ENCODE measurements at regions not wholly inside any gene's neighbourhood (a gene's known extent, or its start where the extent isn't known, plus 50 kb on each side); places are given as distances from the start of the nearest gene placed in this dataset.

GRCh38 chr1:222325506-222325905 lies 222.4 kb downstream of the HHIPL2 start:
- Mint-ChIP-seq H3K4me1 (ENCODE audit: low read depth) (peaks cover 6% of the 10 kb centered on the region), H3K9me3 (no peaks in the 10 kb centered on the region), H3K27ac (no peak overlapping the region), H3K27me3 (no peaks in the 10 kb centered on the region), H3K36me3 (ENCODE audit: low read depth) (no peaks in the 10 kb centered on the region), H3K4me3 (no peak overlapping the region)
- no peak for DNase-seq

GRCh38 chr1:222314839-222315238 lies 233.1 kb downstream of the HHIPL2 start:
- Mint-ChIP-seq H3K9me3 (no peaks in the 10 kb centered on the region), H3K4me1 (ENCODE audit: low read depth) (peaks cover 7% of the 10 kb centered on the region), H3K4me3 (no peak overlapping the region), H3K27me3 (no peaks in the 10 kb centered on the region), H3K36me3 (ENCODE audit: low read depth) (no peaks in the 10 kb centered on the region), H3K27ac (no peak overlapping the region)
- DNase-seq, result no peak

- no peak overlapping the region for H3K27ac Mint-ChIP-seq
- no peaks in the 10 kb centered on the region for H3K9me3 Mint-ChIP-seq
- no peaks in the 10 kb centered on the region for H3K36me3 Mint-ChIP-seq (ENCODE audit: low read depth)
- peaks cover 15% of the 10 kb centered on the region for H3K4me1 Mint-ChIP-seq (ENCODE audit: low read depth)
- no peak for DNase-seq
- H3K27me3 Mint-ChIP-seq, result no peaks in the 10 kb centered on the region
- H3K4me3 Mint-ChIP-seq, result no peak overlapping the region
Observed at GRCh38 chr1:222310836-222311235, 237.1 kb downstream of the HHIPL2 start.

GRCh38 chr1:222307621-222308020 lies 240.3 kb downstream of the HHIPL2 start:
- Mint-ChIP-seq H3K27me3 (no peaks in the 10 kb centered on the region), H3K9me3 (no peaks in the 10 kb centered on the region), H3K27ac (no peak overlapping the region), H3K36me3 (ENCODE audit: low read depth) (no peaks in the 10 kb centered on the region), H3K4me3 (no peak overlapping the region), H3K4me1 (ENCODE audit: low read depth) (peaks cover 8% of the 10 kb centered on the region)
- DNase-seq, result no peak

GRCh38 chr1:222306512-222306911 lies 241.4 kb downstream of the HHIPL2 start:
- no peak overlapping the region for H3K27ac Mint-ChIP-seq
- peaks cover 8% of the 10 kb centered on the region for H3K4me1 Mint-ChIP-seq (ENCODE audit: low read depth)
- no peaks in the 10 kb centered on the region for H3K27me3 Mint-ChIP-seq
- no peaks in the 10 kb centered on the region for H3K36me3 Mint-ChIP-seq (ENCODE audit: low read depth)
- no peaks in the 10 kb centered on the region for H3K9me3 Mint-ChIP-seq
- DNase-seq, result no peak
- no peak overlapping the region for H3K4me3 Mint-ChIP-seq

- Mint-ChIP-seq H3K4me3 (no peak overlapping the region), H3K4me1 (ENCODE audit: low read depth) (peaks cover 8% of the 10 kb centered on the region), H3K9me3 (no peaks in the 10 kb centered on the region), H3K36me3 (ENCODE audit: low read depth) (no peaks in the 10 kb centered on the region), H3K27me3 (no peaks in the 10 kb centered on the region), H3K27ac (no peak overlapping the region)
- no peak for DNase-seq
Observed at GRCh38 chr1:222306011-222306410, 241.9 kb downstream of the HHIPL2 start.

GRCh38 chr1:222301652-222302051 lies 246.3 kb downstream of the HHIPL2 start:
- Mint-ChIP-seq H3K36me3 (ENCODE audit: low read depth) (no peaks in the 10 kb centered on the region), H3K9me3 (peaks cover 4% of the 10 kb centered on the region), H3K4me1 (ENCODE audit: low read depth) (peaks cover 15% of the 10 kb centered on the region), H3K27me3 (no peaks in the 10 kb centered on the region), H3K4me3 (no peak overlapping the region), H3K27ac (no peak overlapping the region)
- DNase-seq, result no peak

- H3K9me3 Mint-ChIP-seq, result peaks cover 14% of the 10 kb centered on the region
- no peak overlapping the region for H3K4me3 Mint-ChIP-seq
- H3K27ac Mint-ChIP-seq, result no peak overlapping the region
- no peaks in the 10 kb centered on the region for H3K36me3 Mint-ChIP-seq (ENCODE audit: low read depth)
- DNase-seq, result no peak
- H3K4me1 Mint-ChIP-seq (ENCODE audit: low read depth), result peaks cover 15% of the 10 kb centered on the region
- no peaks in the 10 kb centered on the region for H3K27me3 Mint-ChIP-seq
Observed at GRCh38 chr1:222299524-222299923, 248.4 kb downstream of the HHIPL2 start.

GRCh38 chr1:222290866-222291265 lies 257.0 kb downstream of the HHIPL2 start:
- Mint-ChIP-seq H3K4me3 (no peak overlapping the region), H3K9me3 (peaks cover 11% of the 10 kb centered on the region), H3K27me3 (no peaks in the 10 kb centered on the region), H3K27ac (no peak overlapping the region), H3K36me3 (ENCODE audit: low read depth) (no peaks in the 10 kb centered on the region), H3K4me1 (ENCODE audit: low read depth) (no peaks in the 10 kb centered on the region)
- DNase-seq, result no peak

- DNase-seq, result no peak
- Mint-ChIP-seq H3K36me3 (ENCODE audit: low read depth) (no peaks in the 10 kb centered on the region), H3K27me3 (no peaks in the 10 kb centered on the region), H3K9me3 (no peaks in the 10 kb centered on the region), H3K27ac (no peak overlapping the region), H3K4me3 (no peak overlapping the region), H3K4me1 (ENCODE audit: low read depth) (no peaks in the 10 kb centered on the region)
Observed at GRCh38 chr1:222288053-222288452, 259.9 kb downstream of the HHIPL2 start.

- Mint-ChIP-seq H3K4me1 (ENCODE audit: low read depth) (no peaks in the 10 kb centered on the region), H3K36me3 (ENCODE audit: low read depth) (no peaks in the 10 kb centered on the region), H3K27ac (no peak overlapping the region), H3K27me3 (no peaks in the 10 kb centered on the region), H3K9me3 (peaks cover 2% of the 10 kb centered on the region), H3K4me3 (no peak overlapping the region)
- DNase-seq, result no peak
Observed at GRCh38 chr1:222286011-222286410, 261.9 kb downstream of the HHIPL2 start.

- Mint-ChIP-seq H3K36me3 (ENCODE audit: low read depth) (no peaks in the 10 kb centered on the region), H3K27ac (no peak overlapping the region), H3K27me3 (no peaks in the 10 kb centered on the region), H3K4me1 (ENCODE audit: low read depth) (no peaks in the 10 kb centered on the region), H3K9me3 (peaks cover 2% of the 10 kb centered on the region), H3K4me3 (no peak overlapping the region)
- DNase-seq, result no peak
Observed at GRCh38 chr1:222285526-222285925, 262.4 kb downstream of the HHIPL2 start.

GRCh38 chr1:222284466-222284865 lies 263.4 kb downstream of the HHIPL2 start:
- Mint-ChIP-seq H3K27ac (no peak overlapping the region), H3K4me3 (no peak overlapping the region), H3K27me3 (no peaks in the 10 kb centered on the region), H3K9me3 (peaks cover 2% of the 10 kb centered on the region), H3K4me1 (ENCODE audit: low read depth) (no peaks in the 10 kb centered on the region), H3K36me3 (ENCODE audit: low read depth) (no peaks in the 10 kb centered on the region)
- no peak for DNase-seq

GRCh38 chr1:222283147-222283768 lies 264.6 kb downstream of the HHIPL2 start:
- no peaks in the 10 kb centered on the region for H3K36me3 Mint-ChIP-seq (ENCODE audit: low read depth)
- H3K4me1 Mint-ChIP-seq (ENCODE audit: low read depth), result no peaks in the 10 kb centered on the region
- H3K9me3 Mint-ChIP-seq, result peaks cover 2% of the 10 kb centered on the region
- DNase-seq, result no peak
- H3K27ac Mint-ChIP-seq, result no peak overlapping the region
- H3K4me3 Mint-ChIP-seq, result no peak overlapping the region
- H3K27me3 Mint-ChIP-seq, result no peaks in the 10 kb centered on the region

GRCh38 chr1:222279591-222279990 lies 268.3 kb downstream of the HHIPL2 start:
- Mint-ChIP-seq H3K27ac (no peak overlapping the region), H3K4me1 (ENCODE audit: low read depth) (no peaks in the 10 kb centered on the region), H3K4me3 (no peak overlapping the region), H3K9me3 (peaks cover 2% of the 10 kb centered on the region), H3K36me3 (ENCODE audit: low read depth) (no peaks in the 10 kb centered on the region), H3K27me3 (no peaks in the 10 kb centered on the region)
- no peak for DNase-seq

GRCh38 chr1:222278501-222278900 lies 269.4 kb downstream of the HHIPL2 start:
- H3K36me3 Mint-ChIP-seq (ENCODE audit: low read depth), result no peaks in the 10 kb centered on the region
- H3K27me3 Mint-ChIP-seq, result no peaks in the 10 kb centered on the region
- no peak overlapping the region for H3K27ac Mint-ChIP-seq
- peaks cover 2% of the 10 kb centered on the region for H3K9me3 Mint-ChIP-seq
- no peak for DNase-seq
- no peaks in the 10 kb centered on the region for H3K4me1 Mint-ChIP-seq (ENCODE audit: low read depth)
- no peak overlapping the region for H3K4me3 Mint-ChIP-seq
